ENCODE measurements at regions not wholly inside any gene's neighbourhood (a gene's known extent, or its start where the extent isn't known, plus 50 kb on each side); places are given as distances from the start of the nearest gene placed in this dataset.

- Histone ChIP-seq H3K9me3 (ENCODE audit: control insufficient read depth, insufficient read depth, low read length) (peaks cover 83% of the 10 kb centered on the region), H3K27me3 (ENCODE audit: control insufficient read depth, insufficient read depth, low read length) (no peaks in the 10 kb centered on the region), H3K27ac (ENCODE audit: low read depth, low read length) (no peak overlapping the region), H3K4me3 (ENCODE audit: low read depth, low read length) (no peak overlapping the region)
- DNase-seq (ENCODE audit: low read depth, low spot score), result no peak
- ChIA-PET CTCF (no interaction called here), POLR2A (no interaction called here)
- TF ChIP-seq CTCF (IDR thresholded peaks at IDR 0.05; ENCODE audit: low read depth, low read length), result no peak
Observed at GRCh38 chr10:131729938-131730660, 170.7 kb upstream of the PPP2R2D start.

GRCh38 chr10:131730771-131731497, 169.9 kb upstream of the PPP2R2D start:
- no peak for TF ChIP-seq CTCF (IDR thresholded peaks at IDR 0.05; ENCODE audit: low read depth, low read length)
- POLR2A ChIA-PET, result no interaction called here
- DNase-seq (ENCODE audit: low read depth, low spot score), result no peak

GRCh38 chr10:131731780-131732630, 168.8 kb upstream of the PPP2R2D start:
- H3K4me3 ChIP-seq (ENCODE audit: low read depth, low read length), result no peak overlapping the region
- no peak for TF ChIP-seq CTCF (IDR thresholded peaks at IDR 0.05; ENCODE audit: low read depth, low read length)
- POLR2A ChIA-PET, result no interaction called here
- H3K27me3 ChIP-seq (ENCODE audit: control insufficient read depth, insufficient read depth, low read length), result no peaks in the 10 kb centered on the region
- peaks cover 81% of the 10 kb centered on the region for H3K9me3 ChIP-seq (ENCODE audit: control insufficient read depth, insufficient read depth, low read length)
- no peak for DNase-seq (ENCODE audit: low read depth, low spot score)
- no peak overlapping the region for H3K27ac ChIP-seq (ENCODE audit: low read depth, low read length)
- CTCF ChIA-PET, result no interaction called here

More at GRCh38 chr10:131730771-131731497, 169.9 kb upstream of the PPP2R2D start:
- CTCF ChIA-PET, result no interaction called here
- Histone ChIP-seq H3K9me3 (ENCODE audit: control insufficient read depth, insufficient read depth, low read length) (peaks cover 79% of the 10 kb centered on the region), H3K27me3 (ENCODE audit: control insufficient read depth, insufficient read depth, low read length) (no peaks in the 10 kb centered on the region), H3K4me3 (ENCODE audit: low read depth, low read length) (no peak overlapping the region), H3K27ac (ENCODE audit: low read depth, low read length) (no peak overlapping the region)

GRCh38 chr10:131732631-131733127, 168.1 kb upstream of the PPP2R2D start:
- no peak for DNase-seq (ENCODE audit: low read depth, low spot score)
- H3K27ac ChIP-seq (ENCODE audit: low read depth, low read length), result no peak overlapping the region
- no peak overlapping the region for H3K4me3 ChIP-seq (ENCODE audit: low read depth, low read length)
- no peak for TF ChIP-seq CTCF (IDR thresholded peaks at IDR 0.05; ENCODE audit: low read depth, low read length)
- CTCF ChIA-PET, result no interaction called here
- peaks cover 81% of the 10 kb centered on the region for H3K9me3 ChIP-seq (ENCODE audit: control insufficient read depth, insufficient read depth, low read length)
- POLR2A ChIA-PET, result no interaction called here
- H3K27me3 ChIP-seq (ENCODE audit: control insufficient read depth, insufficient read depth, low read length), result no peaks in the 10 kb centered on the region
